HCT116 (cell line): ENCODE measurements at regions not wholly inside any gene's neighbourhood (a gene's known extent, or its start where the extent isn't known, plus 50 kb on each side); places are given as distances from the start of the nearest gene placed in this dataset.

ENCODE experiments used
- ATAC-seq: fragments of 200-7000 bp; cut with Tn5 transposase; 2 replicates; pipeline ENCODE4 v1.9.1; 2020; ENCODE audit warnings: mild to moderate bottlenecking, moderate library complexity
- BruUV-seq: library from RNA; stranded (reverse); fragments of 400-500 nt; replicated peaks from 2 replicates; lab custom pipeline; 2021; lab: Mats Ljungman, UMichigan
- CTCF ChIA-PET: fragments of 300-600 bp; sonication (Branson Sonifier 250); formaldehyde crosslinking; loops from one replicate; lab custom pipeline; 2021; ENCODE audit warnings: antibody characterized with exemption; lab: Charles Lee
- POLR2A ChIA-PET: fragments of 300-600, 350-600 bp; sonication (Branson Sonifier 250); formaldehyde crosslinking; loops from one replicate; lab custom pipeline; 2021; ENCODE audit warnings: antibody characterized with exemption; lab: Charles Lee
- RAD21 ChIA-PET, 2 experiments: fragments of 300-600 bp; sonication (Branson Sonifier 250); formaldehyde crosslinking; loops; one replicate each; lab custom pipeline; 2023; ENCODE audit warnings: low total read pairs in 2 of 2; ENCODE audit not compliant: uncharacterized antibody in 2 of 2, unreplicated experiment in 2 of 2, low non-redundant PET in 1 of 2; lab: Charles Lee
- DNase-seq: peaks from one replicate; pipeline ENCODE4 v3.0.0-alpha.2; 2010; ENCODE audit warnings: low read depth, low spot score
- H2AFZ ChIP-seq: fragments of 200-600 bp; shearing (Covaris generic), sonication (generic); 2 replicates; pipeline ENCODE4 v1.6.1; 2017; ENCODE audit warnings: low read depth, mixed run types, mixed read lengths, antibody characterized with exemption, low read length; ENCODE audit not compliant: poor library complexity, severe bottlenecking
- H3K27ac ChIP-seq: 2 replicates; pipeline ENCODE4 v1.5.1; 2012; ENCODE audit warnings: low read depth, low read length
- H3K27me3 ChIP-seq: fragments of 200-600 bp; sonication (generic); 2 replicates; pipeline ENCODE4 v1.6.1; 2016; ENCODE audit warnings: mixed run types, low read length, mixed read lengths; ENCODE audit not compliant: insufficient read depth
- H3K36me3 ChIP-seq, 2 experiments: fragments of 200-500 bp in 1 of 2; fragments of 200-600 bp in 1 of 2; sonication (Bioruptor generic) in 1 of 2; sonication (generic) in 1 of 2; 2 replicates each; pipeline versions ENCODE4 v1.5.1 to v1.6.1; 2014 to 2016; ENCODE audit warnings: low read length in 2 of 2, inconsistent platforms in 1 of 2, mixed read lengths in 1 of 2, mixed run types in 1 of 2; ENCODE audit not compliant: insufficient read depth in 2 of 2, control insufficient read depth in 1 of 2
- H3K4me1 ChIP-seq, 2 experiments: fragments of 200-600 bp in 1 of 2; sonication (generic) in 1 of 2; 2 replicates each; pipeline versions ENCODE4 v1.5.1 to v1.6.1; 2012 to 2017; ENCODE audit warnings: low read length in 2 of 2, inconsistent platforms in 1 of 2, mild to moderate bottlenecking in 1 of 2, mixed read lengths in 1 of 2, mixed run types in 1 of 2, moderate library complexity in 1 of 2; ENCODE audit not compliant: insufficient read depth in 2 of 2, control insufficient read depth in 1 of 2
- H3K4me2 ChIP-seq: fragments of 200-600 bp; sonication (generic); 2 replicates; pipeline ENCODE4 v1.6.1; 2017; ENCODE audit warnings: mixed run types, low read length, mixed read lengths
- H3K4me3 ChIP-seq, 2 experiments: fragments of 200-600 bp in 1 of 2; sonication (generic) in 1 of 2; replicated peaks in 1 of 2; 2 replicates each; pipeline ENCODE4 v1.5.1; 2011 to 2016; ENCODE audit warnings: low read length in 2 of 2, control low read depth in 1 of 2, low read depth in 1 of 2, mild to moderate bottlenecking in 1 of 2, mixed read lengths in 1 of 2, mixed run types in 1 of 2
- H3K79me2 ChIP-seq: fragments of 200-600 bp; sonication (generic); 2 replicates; pipeline ENCODE4 v1.6.1; 2017; ENCODE audit warnings: mild to moderate bottlenecking, mixed run types, low read length, moderate library complexity, mixed read lengths; ENCODE audit not compliant: insufficient read depth
- H3K9ac ChIP-seq: fragments of 200-600 bp; sonication (generic); 2 replicates; pipeline ENCODE4 v1.6.1; 2016; ENCODE audit warnings: low read length, mixed read lengths
- H3K9me2 ChIP-seq: fragments of 200-600 bp; sonication (generic), shearing (Covaris generic); 2 replicates; pipeline ENCODE4 v1.6.1; 2017; ENCODE audit warnings: mixed run types, mild to moderate bottlenecking, moderate library complexity; ENCODE audit not compliant: insufficient read depth
- H3K9me3 ChIP-seq, 2 experiments: fragments of 200-500 bp in 1 of 2; fragments of 200-600 bp in 1 of 2; sonication (Bioruptor generic) in 1 of 2; sonication (generic) in 1 of 2; 2 replicates each; pipeline ENCODE4 v1.6.1; 2014 to 2017; ENCODE audit warnings: low read length in 2 of 2, mixed read lengths in 2 of 2, inconsistent platforms in 1 of 2, low read depth in 1 of 2, mild to moderate bottlenecking in 1 of 2, mixed run types in 1 of 2, moderate library complexity in 1 of 2; ENCODE audit not compliant: control insufficient read depth in 1 of 2, insufficient read depth in 1 of 2
- H4K20me1 ChIP-seq: fragments of 200-600 bp; sonication (generic), shearing (Covaris generic); 2 replicates; pipeline ENCODE4 v1.6.1; 2017; ENCODE audit warnings: mixed run types, mild to moderate bottlenecking, moderate library complexity; ENCODE audit not compliant: insufficient read depth
- CBX3 ChIP-seq: IDR thresholded peaks from 2 replicates; pipeline ENCODE4 v1.6.1; 2012; ENCODE audit warnings: low read depth
- CEBPB ChIP-seq: IDR thresholded peaks from 2 replicates; pipeline ENCODE4 v1.6.1; 2012; ENCODE audit warnings: low read depth
- EGR1 ChIP-seq: IDR thresholded peaks from 2 replicates; pipeline ENCODE4 v1.6.1; 2012; ENCODE audit warnings: low read depth
- ELF1 ChIP-seq: IDR thresholded peaks from 2 replicates; pipeline ENCODE4 v1.6.1; 2012; ENCODE audit warnings: low read depth, borderline replicate concordance
- FOSL1 ChIP-seq: IDR thresholded peaks from 2 replicates; pipeline ENCODE4 v1.6.1; 2012; ENCODE audit warnings: low read depth
- JUND ChIP-seq: IDR thresholded peaks from 2 replicates; pipeline ENCODE4 v1.6.1; 2012
- SIN3A ChIP-seq: IDR thresholded peaks from 2 replicates; pipeline ENCODE4 v1.6.1; 2012; ENCODE audit warnings: low read depth
- SRF ChIP-seq: IDR thresholded peaks from 2 replicates; pipeline ENCODE4 v1.6.1; 2012; ENCODE audit warnings: low read depth
- TCF7L2 ChIP-seq: IDR thresholded peaks from 2 replicates; pipeline ENCODE4 v1.7.0; 2011; ENCODE audit warnings: borderline replicate concordance, inconsistent platforms; ENCODE audit not compliant: insufficient read depth, insufficient read length; ENCODE audit errors: extremely low read depth
- YY1 ChIP-seq: IDR thresholded peaks from 2 replicates; pipeline ENCODE4 v1.6.1; 2011; ENCODE audit warnings: low read length, low read depth, moderate library complexity, mild to moderate bottlenecking; ENCODE audit not compliant: insufficient replicate concordance; ENCODE audit errors: extremely low read depth
- ZFX ChIP-seq: fragments of 450-650 bp; IDR thresholded peaks from 2 replicates; pipeline ENCODE4 v1.6.1; 2017
- ZNF274 ChIP-seq: fragments of 200-500 bp; sonication (Bioruptor generic); IDR thresholded peaks from 2 replicates; pipeline ENCODE4 v1.6.1; 2014; ENCODE audit warnings: mild to moderate bottlenecking, low read depth, low read length, inconsistent platforms
- intact Hi-C: fragments of 100-400 bp; cut with micrococcal nuclease; formaldehyde crosslinking; loops from 2 replicates; pipeline ENCODE4 v1.10.0; 2022
- TF ChIP-seq, protein P1 (sequence below): IDR thresholded peaks from 2 replicates; pipeline ENCODE4 v1.6.1; 2011; ENCODE audit warnings: mild to moderate bottlenecking, low read length, moderate library complexity; ENCODE audit not compliant: insufficient replicate concordance; ENCODE audit errors: extremely low read depth
- TF ChIP-seq, protein P2 (sequence below): IDR thresholded peaks from 2 replicates; pipeline ENCODE4 v1.6.1; 2012
- TF ChIP-seq, protein P3 (sequence below): IDR thresholded peaks from 2 replicates; pipeline ENCODE4 v1.6.1; 2012; ENCODE audit warnings: low read depth
- TF ChIP-seq, protein P4 (sequence below), 3 experiments: fragments of 200-600 bp in 1 of 3; sonication (generic) in 1 of 3; IDR thresholded peaks in 2 of 3; conservative IDR thresholded peaks in 1 of 3; 2 replicates each; pipeline ENCODE4 v1.5.1; 2012 to 2017; ENCODE audit warnings: low read depth in 2 of 3, low read length in 2 of 3, antibody characterized with exemption in 1 of 3, borderline replicate concordance in 1 of 3, control low read depth in 1 of 3, mild to moderate bottlenecking in 1 of 3, mixed read lengths in 1 of 3, mixed run types in 1 of 3, moderate library complexity in 1 of 3; ENCODE audit not compliant: insufficient read depth in 1 of 3

DNA sequence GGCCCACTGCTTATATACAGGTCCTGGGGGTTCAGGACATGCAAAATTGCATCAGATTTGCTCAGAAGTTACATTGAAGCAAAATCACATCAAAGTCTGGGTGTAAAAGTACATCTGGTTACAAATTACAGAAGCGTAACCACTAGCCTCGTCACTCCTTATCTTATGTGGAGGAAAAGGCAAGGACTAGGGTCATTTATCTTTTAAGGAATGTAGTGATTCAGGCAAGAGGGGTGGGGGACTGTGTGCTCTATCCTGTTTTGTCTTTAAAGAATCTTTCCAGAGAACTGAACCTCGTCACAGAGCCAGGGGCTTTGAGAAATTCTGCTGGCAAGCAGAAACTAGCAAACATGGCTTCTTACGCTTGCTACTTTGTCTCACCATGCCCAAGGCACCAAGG lies 61.1 kb upstream of the RAB4A start (continued):
- TF ChIP-seq ZNF274 (no peak), CEBPB (no peak), SRF (no peak), ZFX (no peak)
- TF ChIP-seq, protein P1, sequence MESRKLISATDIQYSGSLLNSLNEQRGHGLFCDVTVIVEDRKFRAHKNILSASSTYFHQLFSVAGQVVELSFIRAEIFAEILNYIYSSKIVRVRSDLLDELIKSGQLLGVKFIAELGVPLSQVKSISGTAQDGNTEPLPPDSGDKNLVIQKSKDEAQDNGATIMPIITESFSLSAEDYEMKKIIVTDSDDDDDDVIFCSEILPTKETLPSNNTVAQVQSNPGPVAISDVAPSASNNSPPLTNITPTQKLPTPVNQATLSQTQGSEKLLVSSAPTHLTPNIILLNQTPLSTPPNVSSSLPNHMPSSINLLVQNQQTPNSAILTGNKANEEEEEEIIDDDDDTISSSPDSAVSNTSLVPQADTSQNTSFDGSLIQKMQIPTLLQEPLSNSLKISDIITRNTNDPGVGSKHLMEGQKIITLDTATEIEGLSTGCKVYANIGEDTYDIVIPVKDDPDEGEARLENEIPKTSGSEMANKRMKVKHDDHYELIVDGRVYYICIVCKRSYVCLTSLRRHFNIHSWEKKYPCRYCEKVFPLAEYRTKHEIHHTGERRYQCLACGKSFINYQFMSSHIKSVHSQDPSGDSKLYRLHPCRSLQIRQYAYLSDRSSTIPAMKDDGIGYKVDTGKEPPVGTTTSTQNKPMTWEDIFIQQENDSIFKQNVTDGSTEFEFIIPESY = no peak
- TF ChIP-seq, protein P2, sequence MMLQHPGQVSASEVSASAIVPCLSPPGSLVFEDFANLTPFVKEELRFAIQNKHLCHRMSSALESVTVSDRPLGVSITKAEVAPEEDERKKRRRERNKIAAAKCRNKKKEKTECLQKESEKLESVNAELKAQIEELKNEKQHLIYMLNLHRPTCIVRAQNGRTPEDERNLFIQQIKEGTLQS = no peak

DNA sequence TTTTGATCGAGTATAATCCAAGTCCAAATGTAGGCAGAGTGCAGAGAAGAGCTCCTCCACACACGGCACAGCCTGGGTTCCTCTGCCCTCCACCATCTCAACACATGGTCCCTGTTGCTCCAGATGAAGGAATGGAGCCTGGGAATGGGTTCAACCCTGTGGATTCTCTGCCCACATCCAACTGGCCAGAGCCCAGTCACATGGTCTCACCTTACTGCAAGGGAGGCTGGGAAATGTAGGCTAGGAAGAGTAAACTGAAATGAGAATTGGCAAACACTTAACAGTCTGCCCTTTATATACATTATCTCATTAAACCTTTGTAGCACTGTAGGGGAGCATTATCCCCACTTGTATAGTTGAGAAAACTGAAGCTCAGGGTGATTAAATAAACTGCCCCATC lies 60.1 kb upstream of the RAB4A start:
- no peak overlapping the region for H3K4me3 ChIP-seq
- no peaks in the 10 kb centered on the region for H3K27me3 ChIP-seq
- intact Hi-C loops = no loop called here
- H2AFZ ChIP-seq = no peak overlapping the region
- no peaks in the 10 kb centered on the region for H4K20me1 ChIP-seq
- POLR2A ChIA-PET = no interaction called here
- no peaks in the 10 kb centered on the region for H3K36me3 ChIP-seq
- H3K27ac ChIP-seq = no peak overlapping the region
- ATAC-seq (peak; percentile 79), DNase-seq (no peak)
- CTCF ChIA-PET = no interaction called here
- no peaks in the 10 kb centered on the region for H3K79me2 ChIP-seq
- no peaks in the 10 kb centered on the region for H3K4me1 ChIP-seq
- no peaks in the 10 kb centered on the region for H3K9me3 ChIP-seq
- H3K4me2 ChIP-seq = no peak overlapping the region
- H3K9ac ChIP-seq = no peak overlapping the region
- RAD21 ChIA-PET = no interaction called here
- H3K9me2 ChIP-seq = no peaks in the 10 kb centered on the region
- BruUV-seq = no TSS peak
- TF ChIP-seq TCF7L2 = no peak
- no peak for TF ChIP-seq ZFX
- TF ChIP-seq ZNF274 = no peak
- no peak for TF ChIP-seq YY1
- TF ChIP-seq SIN3A = no peak
- TF ChIP-seq, protein P3, sequence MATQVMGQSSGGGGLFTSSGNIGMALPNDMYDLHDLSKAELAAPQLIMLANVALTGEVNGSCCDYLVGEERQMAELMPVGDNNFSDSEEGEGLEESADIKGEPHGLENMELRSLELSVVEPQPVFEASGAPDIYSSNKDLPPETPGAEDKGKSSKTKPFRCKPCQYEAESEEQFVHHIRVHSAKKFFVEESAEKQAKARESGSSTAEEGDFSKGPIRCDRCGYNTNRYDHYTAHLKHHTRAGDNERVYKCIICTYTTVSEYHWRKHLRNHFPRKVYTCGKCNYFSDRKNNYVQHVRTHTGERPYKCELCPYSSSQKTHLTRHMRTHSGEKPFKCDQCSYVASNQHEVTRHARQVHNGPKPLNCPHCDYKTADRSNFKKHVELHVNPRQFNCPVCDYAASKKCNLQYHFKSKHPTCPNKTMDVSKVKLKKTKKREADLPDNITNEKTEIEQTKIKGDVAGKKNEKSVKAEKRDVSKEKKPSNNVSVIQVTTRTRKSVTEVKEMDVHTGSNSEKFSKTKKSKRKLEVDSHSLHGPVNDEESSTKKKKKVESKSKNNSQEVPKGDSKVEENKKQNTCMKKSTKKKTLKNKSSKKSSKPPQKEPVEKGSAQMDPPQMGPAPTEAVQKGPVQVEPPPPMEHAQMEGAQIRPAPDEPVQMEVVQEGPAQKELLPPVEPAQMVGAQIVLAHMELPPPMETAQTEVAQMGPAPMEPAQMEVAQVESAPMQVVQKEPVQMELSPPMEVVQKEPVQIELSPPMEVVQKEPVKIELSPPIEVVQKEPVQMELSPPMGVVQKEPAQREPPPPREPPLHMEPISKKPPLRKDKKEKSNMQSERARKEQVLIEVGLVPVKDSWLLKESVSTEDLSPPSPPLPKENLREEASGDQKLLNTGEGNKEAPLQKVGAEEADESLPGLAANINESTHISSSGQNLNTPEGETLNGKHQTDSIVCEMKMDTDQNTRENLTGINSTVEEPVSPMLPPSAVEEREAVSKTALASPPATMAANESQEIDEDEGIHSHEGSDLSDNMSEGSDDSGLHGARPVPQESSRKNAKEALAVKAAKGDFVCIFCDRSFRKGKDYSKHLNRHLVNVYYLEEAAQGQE = no peak
- TF ChIP-seq, protein P4, sequence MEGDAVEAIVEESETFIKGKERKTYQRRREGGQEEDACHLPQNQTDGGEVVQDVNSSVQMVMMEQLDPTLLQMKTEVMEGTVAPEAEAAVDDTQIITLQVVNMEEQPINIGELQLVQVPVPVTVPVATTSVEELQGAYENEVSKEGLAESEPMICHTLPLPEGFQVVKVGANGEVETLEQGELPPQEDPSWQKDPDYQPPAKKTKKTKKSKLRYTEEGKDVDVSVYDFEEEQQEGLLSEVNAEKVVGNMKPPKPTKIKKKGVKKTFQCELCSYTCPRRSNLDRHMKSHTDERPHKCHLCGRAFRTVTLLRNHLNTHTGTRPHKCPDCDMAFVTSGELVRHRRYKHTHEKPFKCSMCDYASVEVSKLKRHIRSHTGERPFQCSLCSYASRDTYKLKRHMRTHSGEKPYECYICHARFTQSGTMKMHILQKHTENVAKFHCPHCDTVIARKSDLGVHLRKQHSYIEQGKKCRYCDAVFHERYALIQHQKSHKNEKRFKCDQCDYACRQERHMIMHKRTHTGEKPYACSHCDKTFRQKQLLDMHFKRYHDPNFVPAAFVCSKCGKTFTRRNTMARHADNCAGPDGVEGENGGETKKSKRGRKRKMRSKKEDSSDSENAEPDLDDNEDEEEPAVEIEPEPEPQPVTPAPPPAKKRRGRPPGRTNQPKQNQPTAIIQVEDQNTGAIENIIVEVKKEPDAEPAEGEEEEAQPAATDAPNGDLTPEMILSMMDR (IDR thresholded peaks at IDR 0.05 in 2 of 3, conservative IDR thresholded peaks at IDR 0.05 in 1 of 3; ENCODE audit: borderline replicate concordance in 1 of 3, insufficient read depth in 1 of 3, low read depth in 2 of 3, low read length in 2 of 3) = no peak
- TF ChIP-seq JUND = no peak
- TF ChIP-seq SRF = no peak
- TF ChIP-seq CBX3 = no peak
- TF ChIP-seq EGR1 = no peak
- TF ChIP-seq, protein P1 = no peak
- no peak for TF ChIP-seq ELF1
- no peak for TF ChIP-seq FOSL1
